ENCODE measurements at regions not wholly inside any gene's neighbourhood (a gene's known extent, or its start where the extent isn't known, plus 50 kb on each side); places are given as distances from the start of the nearest gene placed in this dataset.

DNA sequence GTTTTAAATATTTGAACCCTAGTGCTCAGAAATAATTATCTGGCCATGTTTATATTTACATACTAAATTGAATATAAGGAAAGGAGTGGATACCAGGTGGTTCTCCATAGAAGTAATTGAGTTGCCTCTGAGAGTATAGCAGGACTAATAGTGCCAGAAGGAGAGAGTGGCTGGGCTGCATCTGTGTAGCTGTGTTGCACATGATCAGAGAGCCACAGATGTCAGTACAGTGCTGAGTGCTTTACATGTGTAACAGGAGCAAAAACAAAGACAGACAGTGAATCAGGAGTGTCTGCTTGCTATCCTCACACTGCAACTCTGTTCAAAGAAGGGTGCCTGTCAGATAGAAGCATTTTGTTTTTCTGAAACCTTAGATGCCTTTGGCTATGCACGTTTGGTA, 353.9 kb upstream of the PAPPA start:
- BruUV-seq (replicated peaks): no TSS peak
- no peak for DNase-seq
- CTCF ChIA-PET: no interaction called here
- no peaks in the 10 kb centered on the region for H3K4me1 Mint-ChIP-seq (ENCODE audit: low read depth, unreplicated experiment)
- intact Hi-C loops (cut with micrococcal nuclease; ENCODE audit: unreplicated experiment): no loop called here
- no peak overlapping the region for H3K27ac Mint-ChIP-seq (ENCODE audit: unreplicated experiment)
- TF ChIP-seq, protein P1, sequence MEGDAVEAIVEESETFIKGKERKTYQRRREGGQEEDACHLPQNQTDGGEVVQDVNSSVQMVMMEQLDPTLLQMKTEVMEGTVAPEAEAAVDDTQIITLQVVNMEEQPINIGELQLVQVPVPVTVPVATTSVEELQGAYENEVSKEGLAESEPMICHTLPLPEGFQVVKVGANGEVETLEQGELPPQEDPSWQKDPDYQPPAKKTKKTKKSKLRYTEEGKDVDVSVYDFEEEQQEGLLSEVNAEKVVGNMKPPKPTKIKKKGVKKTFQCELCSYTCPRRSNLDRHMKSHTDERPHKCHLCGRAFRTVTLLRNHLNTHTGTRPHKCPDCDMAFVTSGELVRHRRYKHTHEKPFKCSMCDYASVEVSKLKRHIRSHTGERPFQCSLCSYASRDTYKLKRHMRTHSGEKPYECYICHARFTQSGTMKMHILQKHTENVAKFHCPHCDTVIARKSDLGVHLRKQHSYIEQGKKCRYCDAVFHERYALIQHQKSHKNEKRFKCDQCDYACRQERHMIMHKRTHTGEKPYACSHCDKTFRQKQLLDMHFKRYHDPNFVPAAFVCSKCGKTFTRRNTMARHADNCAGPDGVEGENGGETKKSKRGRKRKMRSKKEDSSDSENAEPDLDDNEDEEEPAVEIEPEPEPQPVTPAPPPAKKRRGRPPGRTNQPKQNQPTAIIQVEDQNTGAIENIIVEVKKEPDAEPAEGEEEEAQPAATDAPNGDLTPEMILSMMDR (IDR thresholded peaks at IDR 0.05; ENCODE audit: unreplicated experiment): no peak
- H3K27me3 Mint-ChIP-seq (ENCODE audit: unreplicated experiment): peaks cover 18% of the 10 kb centered on the region
- peaks cover 4% of the 10 kb centered on the region for H3K9me3 Mint-ChIP-seq (ENCODE audit: low read depth, unreplicated experiment)
- no peaks in the 10 kb centered on the region for H3K36me3 Mint-ChIP-seq (ENCODE audit: insufficient read depth, unreplicated experiment)
- H3K4me3 Mint-ChIP-seq (ENCODE audit: low read depth, unreplicated experiment): no peak overlapping the region

DNA sequence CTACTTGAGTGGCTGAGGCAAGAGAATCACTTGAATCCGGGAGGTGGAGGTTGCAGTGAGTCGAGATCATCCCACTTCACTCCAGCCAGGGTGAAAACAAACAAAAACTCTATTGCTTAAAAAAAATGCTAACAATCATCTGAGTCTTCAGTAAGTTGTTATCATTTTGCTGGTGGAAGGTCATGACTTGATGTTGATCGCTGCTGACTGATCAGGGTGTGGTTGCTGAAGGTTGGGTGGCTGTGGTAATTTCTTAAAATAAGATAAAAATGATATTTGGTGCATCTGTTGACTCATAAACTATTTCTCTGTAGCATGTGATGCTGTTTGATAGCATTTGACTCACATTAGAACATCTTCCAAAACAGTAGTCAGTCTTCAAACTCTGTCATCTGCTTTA, 349.4 kb upstream of the PAPPA start:
- BruUV-seq (replicated peaks): no TSS peak
- no peaks in the 10 kb centered on the region for H3K36me3 Mint-ChIP-seq (ENCODE audit: insufficient read depth, unreplicated experiment)
- no peaks in the 10 kb centered on the region for H3K9me3 Mint-ChIP-seq (ENCODE audit: low read depth, unreplicated experiment)
- DNase-seq: no peak
- H3K4me1 Mint-ChIP-seq (ENCODE audit: low read depth, unreplicated experiment): no peaks in the 10 kb centered on the region
- CTCF ChIA-PET: no interaction called here
- no peaks in the 10 kb centered on the region for H3K27me3 Mint-ChIP-seq (ENCODE audit: unreplicated experiment)
- H3K27ac Mint-ChIP-seq (ENCODE audit: unreplicated experiment): no peak overlapping the region
- intact Hi-C loops (cut with micrococcal nuclease; ENCODE audit: unreplicated experiment): no loop called here
- H3K4me3 Mint-ChIP-seq (ENCODE audit: low read depth, unreplicated experiment): no peak overlapping the region
- TF ChIP-seq, protein P1 (IDR thresholded peaks at IDR 0.05; ENCODE audit: unreplicated experiment): no peak

DNA sequence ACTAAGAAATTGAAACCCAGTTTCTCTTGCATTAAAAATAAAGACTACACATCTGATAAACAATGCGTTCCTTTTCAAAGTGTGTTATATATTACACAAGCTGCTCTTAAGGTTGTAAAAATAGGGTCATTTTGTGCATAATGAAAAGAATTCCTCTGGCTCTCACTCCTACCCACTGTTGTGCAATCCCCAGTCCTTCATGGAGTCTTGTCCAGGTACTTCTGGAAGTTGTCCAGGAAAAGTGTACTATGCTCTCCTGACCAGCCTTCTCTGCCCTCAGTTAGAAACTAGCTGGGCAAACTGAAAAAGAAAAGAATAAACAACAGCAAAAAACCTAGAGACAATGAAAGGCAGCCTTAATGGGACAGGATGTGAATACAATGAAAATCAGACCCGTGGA, 345.5 kb upstream of the PAPPA start:
- TF ChIP-seq, protein P1 (IDR thresholded peaks at IDR 0.05; ENCODE audit: unreplicated experiment): no peak
- CTCF ChIA-PET: no interaction called here
- no peaks in the 10 kb centered on the region for H3K36me3 Mint-ChIP-seq (ENCODE audit: insufficient read depth, unreplicated experiment)
- H3K27ac Mint-ChIP-seq (ENCODE audit: unreplicated experiment): no peak overlapping the region
- H3K9me3 Mint-ChIP-seq (ENCODE audit: low read depth, unreplicated experiment): peaks cover 6% of the 10 kb centered on the region
- intact Hi-C loops (cut with micrococcal nuclease; ENCODE audit: unreplicated experiment): no loop called here
- no peaks in the 10 kb centered on the region for H3K27me3 Mint-ChIP-seq (ENCODE audit: unreplicated experiment)
- H3K4me1 Mint-ChIP-seq (ENCODE audit: low read depth, unreplicated experiment): no peaks in the 10 kb centered on the region
- no TSS peak for BruUV-seq (replicated peaks)
- H3K4me3 Mint-ChIP-seq (ENCODE audit: low read depth, unreplicated experiment): no peak overlapping the region
- no peak for DNase-seq

DNA sequence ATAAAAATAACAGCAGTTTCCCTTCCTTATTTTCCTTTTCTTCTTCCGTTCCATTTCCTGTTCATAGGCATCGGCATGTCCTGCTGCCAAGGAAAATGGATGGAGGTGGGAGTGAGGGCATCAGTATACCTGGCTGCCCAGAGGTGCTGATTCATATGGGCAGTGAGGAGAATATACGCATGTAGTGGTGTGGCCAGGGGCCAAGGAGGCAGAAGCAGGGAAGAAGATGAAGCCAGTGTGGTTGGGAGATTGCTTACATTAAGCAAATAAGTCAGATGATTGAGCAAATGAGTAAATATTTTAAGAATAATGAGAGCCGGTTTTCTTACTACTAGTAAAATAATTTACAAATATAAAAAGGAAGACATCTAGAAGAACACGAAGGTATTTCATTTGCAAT, 344.9 kb upstream of the PAPPA start:
- no peak for DNase-seq
- intact Hi-C loops (cut with micrococcal nuclease; ENCODE audit: unreplicated experiment): no loop called here
- H3K36me3 Mint-ChIP-seq (ENCODE audit: insufficient read depth, unreplicated experiment): no peaks in the 10 kb centered on the region
- no peak overlapping the region for H3K27ac Mint-ChIP-seq (ENCODE audit: unreplicated experiment)
- BruUV-seq (replicated peaks): no TSS peak
- TF ChIP-seq, protein P1 (IDR thresholded peaks at IDR 0.05; ENCODE audit: unreplicated experiment): no peak
- no peak overlapping the region for H3K4me3 Mint-ChIP-seq (ENCODE audit: low read depth, unreplicated experiment)
- CTCF ChIA-PET: interaction anchor here (0.6 kb wide), 1 partner anchor 30 kb away, joined by 6 read pairs; no protein-coding TSS in a partner anchor
- H3K9me3 Mint-ChIP-seq (ENCODE audit: low read depth, unreplicated experiment): peaks cover 6% of the 10 kb centered on the region
- no peaks in the 10 kb centered on the region for H3K4me1 Mint-ChIP-seq (ENCODE audit: low read depth, unreplicated experiment)
- H3K27me3 Mint-ChIP-seq (ENCODE audit: unreplicated experiment): no peaks in the 10 kb centered on the region

GRCh38 chr9:115810166-115810565, 343.4 kb upstream of the PAPPA start:
- peaks cover 7% of the 10 kb centered on the region for H3K9me3 Mint-ChIP-seq (ENCODE audit: low read depth, unreplicated experiment)
- BruUV-seq (replicated peaks): no TSS peak
- no peaks in the 10 kb centered on the region for H3K36me3 Mint-ChIP-seq (ENCODE audit: insufficient read depth, unreplicated experiment)
- TF ChIP-seq, protein P1 (IDR thresholded peaks at IDR 0.05; ENCODE audit: unreplicated experiment): no peak
- intact Hi-C loops (cut with micrococcal nuclease; ENCODE audit: unreplicated experiment): no loop called here
- no peaks in the 10 kb centered on the region for H3K4me1 Mint-ChIP-seq (ENCODE audit: low read depth, unreplicated experiment)
- H3K27ac Mint-ChIP-seq (ENCODE audit: unreplicated experiment): no peak overlapping the region
- CTCF ChIA-PET: no interaction called here
- DNase-seq: no peak
- H3K27me3 Mint-ChIP-seq (ENCODE audit: unreplicated experiment): no peaks in the 10 kb centered on the region
- no peak overlapping the region for H3K4me3 Mint-ChIP-seq (ENCODE audit: low read depth, unreplicated experiment)

Measured in Calu3 (cell line).